EH (cell line): ENCODE measurements at regions not wholly inside any gene's neighbourhood (a gene's known extent, or its start where the extent isn't known, plus 50 kb on each side); places are given as distances from the start of the nearest gene placed in this dataset.
A peak's percentile ranks its signal among the peaks of the same experiment; 100 is the strongest.

Experiments
- DNase-seq: peaks from one replicate; pipeline ENCODE4 v3.0.0-alpha.2; 2015; ENCODE audit warnings: low read depth

- no peak for DNase-seq
Measured at GRCh38 chr3:124577494-124578167, 152.6 kb upstream of the UMPS start.

- DNase-seq: no peak
Measured at GRCh38 chr3:124579641-124580040, 150.6 kb upstream of the UMPS start.

- no peak for DNase-seq
Measured at GRCh38 chr3:124582196-124582595, 148.1 kb upstream of the UMPS start.

DNA sequence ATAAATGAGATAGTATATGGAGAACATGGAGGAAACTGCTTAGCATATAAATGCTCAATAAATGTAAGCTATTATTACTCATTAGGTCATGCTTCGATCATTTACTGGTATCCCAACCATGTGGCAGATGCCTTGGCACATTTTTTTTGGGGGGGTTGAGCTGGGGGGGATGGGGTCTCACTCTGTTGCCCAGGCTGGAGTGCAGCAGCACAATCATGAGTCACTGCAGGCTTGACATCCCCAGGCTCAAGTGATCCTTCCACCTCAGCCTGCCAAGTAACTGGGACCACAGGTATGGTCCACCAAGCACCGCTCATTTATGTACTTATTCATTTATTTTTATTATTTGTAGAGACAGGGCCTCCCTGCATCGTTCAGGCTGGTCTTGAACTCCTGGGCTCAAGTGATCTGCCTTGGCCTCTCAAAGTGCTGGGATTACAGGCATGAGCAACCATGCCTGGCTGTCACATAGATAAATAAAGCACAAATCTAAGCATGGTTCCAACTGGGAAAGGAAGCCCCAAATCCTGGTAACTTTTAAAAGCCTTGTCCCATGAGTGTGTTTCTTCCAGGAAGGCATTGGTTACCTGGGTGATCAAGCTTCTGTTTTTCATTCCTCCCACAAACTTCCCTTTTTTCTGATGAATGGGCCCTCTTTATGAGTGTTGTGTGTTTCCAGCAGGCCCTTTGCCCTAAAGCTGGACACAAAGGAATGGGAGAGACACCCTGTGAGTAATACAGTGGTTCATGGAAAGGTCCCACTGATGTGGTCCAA is 147.4 kb upstream of the UMPS start:
- DNase-seq: no peak

GRCh38 chr3:124584245-124584551 is 146.1 kb upstream of the UMPS start:
- no peak for DNase-seq

DNA sequence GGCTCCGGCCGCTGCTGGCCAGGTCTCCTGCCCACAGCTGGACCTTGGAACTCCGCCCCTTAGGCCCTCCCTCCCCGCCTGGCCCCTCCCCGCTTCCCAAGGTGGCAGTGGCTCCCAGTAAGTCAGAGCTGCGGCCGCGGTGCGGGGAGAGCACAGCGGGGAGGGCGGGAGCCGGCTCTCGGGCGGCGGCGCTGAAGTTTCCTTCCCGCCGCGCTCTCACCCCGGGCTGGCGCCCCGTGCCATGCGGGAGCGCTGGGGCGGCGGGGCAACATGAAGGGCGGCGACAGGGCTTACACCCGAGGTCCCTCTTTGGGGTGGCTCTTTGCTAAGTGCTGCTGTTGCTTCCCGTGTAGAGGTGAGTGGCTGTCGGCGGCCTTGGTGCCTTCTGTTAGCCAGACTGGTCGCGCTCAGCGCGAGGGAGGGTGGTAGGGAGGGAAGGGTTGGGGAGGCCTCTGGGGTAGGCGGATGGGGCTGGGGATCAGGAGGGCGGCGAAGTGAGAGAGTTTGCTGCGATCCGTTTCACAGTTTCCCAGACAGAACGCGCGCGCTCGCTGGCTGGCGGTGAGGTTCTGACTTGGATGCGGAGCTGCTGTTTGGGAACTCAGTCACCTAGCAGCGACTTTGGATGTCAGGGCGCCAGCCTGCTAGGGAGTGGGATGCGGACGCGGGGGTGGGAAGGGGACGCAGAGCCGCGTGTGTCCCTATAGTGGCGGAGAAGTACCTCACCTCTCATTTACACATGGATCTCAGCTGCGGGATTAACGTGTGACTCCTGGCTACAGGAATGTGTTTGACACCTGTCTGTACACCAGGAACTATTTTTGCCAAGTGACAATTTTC is 145.5 kb upstream of the UMPS start:
- peak; percentile 67 for DNase-seq

- DNase-seq: no peak
Measured at GRCh38 chr3:124586126-124587052, 143.9 kb upstream of the UMPS start.

DNA sequence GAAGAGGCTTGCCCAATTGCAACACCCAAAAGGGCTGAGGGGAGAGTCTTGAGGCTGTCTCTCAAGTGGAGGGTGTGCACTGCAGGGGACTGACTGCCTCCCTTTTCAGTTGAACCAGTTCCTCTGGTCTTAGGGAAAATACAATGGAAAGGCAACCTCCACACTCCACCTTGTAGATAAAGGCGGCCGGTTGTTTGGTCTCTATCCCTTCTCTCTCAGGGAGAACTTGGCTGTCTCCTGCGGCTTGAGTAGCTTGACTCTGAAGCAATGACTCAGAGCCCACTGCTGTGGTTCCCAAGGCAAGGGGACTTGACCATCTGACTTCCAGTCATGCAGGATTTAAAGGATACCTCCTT is 143.2 kb upstream of the UMPS start:
- peak; percentile 26 for DNase-seq

DNA sequence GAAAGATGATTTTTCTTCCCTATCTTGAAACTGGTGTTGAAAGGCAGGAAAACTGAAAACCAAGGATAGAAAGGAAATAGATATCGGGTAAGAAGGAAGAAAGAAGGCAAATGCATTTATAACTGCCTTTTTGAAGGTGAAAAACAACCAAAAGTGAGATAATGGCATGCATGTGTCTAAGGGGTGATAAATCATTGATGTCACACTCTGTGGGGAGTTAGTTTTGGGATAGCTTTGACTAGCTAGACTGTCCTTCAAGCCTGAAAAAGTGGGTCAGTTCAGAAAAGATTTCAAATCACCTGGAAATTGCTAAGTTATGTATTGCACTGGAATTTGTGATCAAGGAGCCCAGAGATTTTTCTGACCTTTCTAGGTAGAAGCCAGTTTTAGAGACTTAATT is 142.2 kb upstream of the UMPS start:
- no peak for DNase-seq

DNA sequence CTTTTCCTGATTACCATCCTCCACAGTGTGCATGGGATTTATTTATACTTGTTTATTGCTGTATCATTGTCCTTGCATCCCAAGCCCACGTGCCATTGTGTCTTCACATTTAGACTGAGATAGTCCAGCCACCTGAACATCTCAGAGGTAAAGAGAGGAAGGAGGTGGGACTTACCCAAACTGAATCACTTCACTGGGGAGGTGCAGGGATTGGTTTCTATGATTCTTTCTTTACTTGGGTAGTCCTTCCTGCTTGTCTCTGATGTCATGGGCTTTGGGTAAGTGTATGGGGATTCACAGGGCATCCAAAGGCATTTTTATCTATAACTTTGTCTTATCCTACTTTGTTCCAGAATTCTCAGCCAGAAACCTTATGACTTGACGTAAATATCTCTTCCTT is 141.5 kb upstream of the UMPS start:
- DNase-seq: no peak

- DNase-seq: no peak
Measured at GRCh38 chr3:124591699-124592098, 138.6 kb upstream of the UMPS start.

DNA sequence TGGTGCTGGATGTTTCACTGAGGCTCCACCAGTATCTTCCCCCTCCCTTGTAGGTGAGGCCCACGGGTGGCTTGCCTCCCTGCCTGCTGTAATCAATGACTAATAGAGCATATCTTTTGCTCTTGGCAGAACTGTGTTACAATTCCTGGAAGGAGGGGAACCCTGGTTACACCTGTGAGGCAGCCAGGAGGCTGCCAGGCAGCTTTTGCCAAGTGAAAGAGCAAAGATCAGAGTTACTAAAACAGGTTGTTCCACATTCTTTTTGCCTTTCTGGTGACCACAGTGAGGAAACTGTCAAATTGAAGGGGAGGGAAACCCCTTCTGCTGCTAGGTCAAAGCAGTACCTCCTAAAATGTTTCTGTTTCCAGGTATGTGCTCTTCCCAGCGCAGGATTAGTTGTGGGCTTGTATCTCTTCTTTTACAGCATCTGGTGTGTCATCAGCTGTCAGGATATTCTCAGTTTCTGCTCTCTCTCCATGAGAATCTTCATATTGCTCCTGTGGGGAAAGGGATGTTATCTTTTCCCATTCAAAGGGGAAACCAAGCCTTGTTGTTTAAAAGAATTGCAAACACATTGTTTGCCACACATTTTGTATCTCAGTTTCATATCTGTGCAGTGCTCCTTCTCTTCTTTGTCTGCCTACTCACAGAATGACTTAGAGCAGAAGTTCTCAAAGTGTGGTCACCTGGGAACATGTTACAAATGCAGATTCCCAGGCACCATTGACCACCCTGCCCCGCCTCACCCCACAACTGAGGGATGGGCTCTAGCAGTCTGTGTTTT is 137.4 kb upstream of the UMPS start:
- DNase-seq: no peak

DNA sequence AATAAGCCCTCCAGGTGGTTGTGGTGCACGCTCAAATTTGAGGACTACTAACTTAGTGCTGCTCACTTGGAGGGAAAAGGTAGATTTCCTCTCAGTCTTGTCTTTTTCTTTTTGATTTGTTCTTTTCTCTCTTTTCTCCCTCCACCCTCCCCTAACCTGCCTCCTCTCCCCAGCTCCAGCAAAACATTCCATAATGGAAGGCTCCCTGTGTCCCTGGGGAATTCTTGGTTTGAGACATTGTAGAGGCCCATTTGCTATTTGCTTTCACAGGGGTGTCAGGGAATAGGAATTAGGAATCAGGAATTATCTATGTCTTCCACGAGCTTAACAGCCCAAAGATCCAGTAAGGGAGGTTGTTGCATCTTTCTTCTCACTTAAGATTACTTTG is 136.8 kb upstream of the UMPS start:
- DNase-seq: no peak

GRCh38 chr3:124594581-124594980 is 135.7 kb upstream of the UMPS start:
- no peak for DNase-seq

DNA sequence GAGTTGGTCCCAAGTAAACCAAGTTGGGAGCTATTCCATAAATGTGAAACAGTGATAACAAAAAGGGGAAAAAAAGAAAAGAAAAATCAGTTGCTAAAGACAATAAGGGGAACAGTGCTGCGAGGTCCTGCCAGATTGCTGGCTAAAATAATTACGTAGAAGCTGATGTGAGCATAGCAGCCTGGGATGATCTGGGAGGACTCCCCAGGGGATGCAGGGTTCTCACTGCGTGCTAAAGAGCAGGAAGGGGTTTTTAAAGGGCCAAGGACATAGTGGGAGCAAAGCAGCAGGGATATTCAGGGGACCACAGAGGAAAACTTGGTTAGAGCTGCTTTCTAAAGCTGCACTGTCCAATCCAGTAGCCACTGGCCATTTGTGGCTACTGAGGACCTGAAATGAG is 133.0 kb upstream of the UMPS start:
- no peak for DNase-seq

- no peak for DNase-seq
Measured at GRCh38 chr3:124597979-124598378, 132.3 kb upstream of the UMPS start.

DNA sequence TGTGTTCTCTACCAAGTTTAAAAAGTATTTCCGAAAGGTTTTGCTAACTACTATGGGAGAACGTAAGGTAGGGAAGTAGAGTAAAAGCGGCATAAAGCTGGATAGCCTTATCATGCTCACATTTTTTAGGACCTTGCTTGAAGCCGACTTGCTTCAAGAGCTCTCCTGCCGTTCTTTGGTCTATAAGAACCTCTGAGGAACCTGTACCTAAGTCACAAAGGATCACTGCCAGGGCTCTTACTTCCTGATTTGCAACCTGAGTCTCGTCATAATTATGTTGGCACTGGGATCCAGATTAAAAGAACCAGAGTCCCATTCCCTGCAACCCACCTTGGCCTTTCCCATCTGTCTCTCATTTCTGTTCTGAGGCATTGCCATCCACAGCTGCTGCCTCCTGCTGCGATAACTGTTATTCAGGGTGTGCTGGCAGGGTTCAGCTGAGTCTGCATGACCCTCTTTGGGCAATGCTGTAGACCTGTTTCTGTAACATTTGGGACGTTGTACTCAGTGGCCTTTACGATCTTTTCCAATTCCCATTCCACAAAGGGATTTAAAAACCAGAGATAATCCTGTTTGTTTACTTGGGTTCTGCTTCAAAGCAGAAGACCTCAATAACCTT is 131.0 kb upstream of the UMPS start:
- no peak for DNase-seq

GRCh38 chr3:124599779-124600693 is 130.2 kb upstream of the UMPS start:
- peak; percentile 34 for DNase-seq

- no peak for DNase-seq
Measured at GRCh38 chr3:124600765-124601164, 129.5 kb upstream of the UMPS start.

DNA sequence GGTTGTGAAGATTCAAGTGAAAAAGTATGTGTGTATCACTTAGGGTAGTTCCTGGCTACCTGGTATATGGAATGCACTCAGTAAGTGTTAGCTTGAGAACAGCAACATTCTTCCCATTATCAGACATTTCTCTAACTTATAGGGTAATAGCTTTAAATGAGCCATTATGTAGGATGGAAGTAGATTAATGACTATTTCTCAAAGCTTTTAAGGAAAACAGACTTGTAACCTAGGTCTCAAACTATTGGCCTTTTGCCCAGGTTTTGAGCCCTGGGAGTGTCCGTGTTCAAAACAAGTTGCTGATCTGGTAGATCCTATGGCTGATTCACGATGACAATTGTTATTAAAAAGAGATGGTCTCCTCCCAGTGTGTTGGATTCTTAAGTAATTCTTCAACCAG is 129.1 kb upstream of the UMPS start:
- DNase-seq: no peak
